Activated naive CD4-positive, alpha-beta T cell treated with Interleukin-2 at 50 U/mL for 16 hours (primary cell): ENCODE measurements at regions not wholly inside any gene's neighbourhood (a gene's known extent, or its start where the extent isn't known, plus 50 kb on each side); places are given as distances from the start of the nearest gene placed in this dataset.

ENCODE experiments used
- DNase-seq: peaks from one replicate; pipeline ENCODE4 v3.0.0-alpha.2; 2020

DNA sequence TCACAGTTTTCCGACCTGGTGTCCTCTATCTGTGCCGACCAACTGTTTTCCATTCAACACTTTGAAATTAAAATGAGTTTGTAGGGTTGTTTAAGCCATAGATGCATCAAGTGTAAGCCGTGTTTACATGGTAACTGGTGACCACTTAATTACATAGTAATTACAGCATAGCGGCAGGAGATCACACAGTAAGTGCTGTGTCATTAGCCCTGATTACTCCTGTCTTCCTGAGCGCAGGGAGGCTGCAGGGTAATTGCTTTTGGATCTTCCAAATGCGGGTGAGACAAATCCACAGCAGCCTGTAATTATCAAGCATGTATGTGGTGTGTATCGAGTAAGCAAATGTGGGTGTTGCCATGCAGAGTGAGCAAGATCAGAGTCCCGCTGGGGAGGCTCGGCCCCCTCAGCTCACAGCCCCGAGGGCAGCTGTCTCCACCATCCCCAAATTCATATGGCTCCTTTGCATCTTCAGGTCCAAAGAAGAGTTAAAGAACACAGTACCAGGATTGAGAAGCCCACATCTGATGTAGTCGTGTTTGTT is 71.5 kb upstream of the HDAC4 start:
- no peak for DNase-seq

DNA sequence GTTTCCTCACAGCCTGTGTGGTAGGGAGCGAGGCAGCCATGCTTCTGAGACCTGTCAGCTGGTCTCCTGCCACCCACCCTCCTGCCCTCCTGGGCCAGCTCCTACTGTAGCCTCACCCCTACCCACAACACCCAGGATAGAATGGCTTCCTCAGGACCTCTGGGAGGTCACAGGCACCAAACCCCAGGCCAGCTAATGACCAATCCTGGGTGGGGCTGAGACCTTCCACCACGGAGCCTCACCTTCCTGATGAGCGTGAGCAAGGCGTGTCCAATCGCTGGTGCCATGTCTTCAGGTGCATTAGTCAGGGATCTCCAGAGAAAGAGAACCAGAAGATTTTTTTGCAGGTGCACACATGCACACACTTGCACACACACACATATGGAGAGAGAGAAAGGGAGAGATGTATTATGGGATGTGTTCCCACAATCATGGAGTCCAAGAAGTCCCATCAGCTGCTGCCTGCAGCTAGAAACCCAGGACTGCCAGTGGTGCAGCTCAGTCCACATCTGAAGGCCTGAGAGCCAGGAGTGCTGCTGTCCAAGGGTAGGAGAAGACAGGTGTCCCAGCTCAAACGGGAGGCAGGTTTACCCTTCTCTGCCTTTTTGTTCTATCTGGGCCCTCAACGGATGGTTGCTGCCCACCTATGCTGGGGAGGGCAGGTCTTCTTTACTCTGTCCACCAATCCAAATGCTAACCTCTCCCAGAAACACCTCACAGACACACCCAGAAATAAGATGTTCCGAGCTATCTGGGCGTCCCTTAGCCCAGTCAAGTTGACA is 70.4 kb upstream of the HDAC4 start:
- DNase-seq, result no peak

DNA sequence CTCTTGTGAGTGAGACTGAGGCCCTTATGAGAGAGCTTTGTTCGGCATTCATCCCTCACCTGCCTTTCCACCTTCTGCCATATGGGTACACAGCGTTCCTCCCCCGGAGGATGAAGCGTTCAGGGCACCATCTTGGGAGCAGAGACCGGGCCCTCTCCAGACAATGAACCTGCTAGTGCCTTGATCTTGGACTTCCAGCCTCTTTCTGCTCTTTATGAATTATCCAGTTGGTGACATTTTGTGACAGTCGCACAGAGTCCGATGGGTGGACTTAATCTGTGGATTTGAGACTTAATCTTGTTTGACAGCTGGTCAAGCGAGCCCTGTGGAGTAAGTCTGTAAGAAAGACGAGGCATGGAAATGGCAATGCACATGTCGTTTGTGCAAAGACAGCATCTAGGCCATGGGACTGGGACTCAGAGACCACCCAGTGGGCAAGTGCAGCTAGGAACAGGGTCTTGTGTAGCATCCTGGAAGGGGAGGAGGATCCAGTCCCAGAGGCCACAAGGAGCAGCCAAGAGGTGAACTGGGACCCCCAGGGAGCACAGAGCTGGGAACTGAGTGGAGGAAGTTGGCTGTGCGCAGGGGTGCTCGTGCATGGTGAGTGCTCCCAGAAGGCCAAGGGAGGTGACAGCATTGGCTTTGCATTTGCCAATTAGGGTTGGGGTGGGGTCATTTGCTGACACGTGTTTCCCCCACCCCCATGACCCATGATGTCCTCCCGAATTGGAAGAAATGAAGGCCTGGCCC is 69.5 kb upstream of the HDAC4 start:
- DNase-seq, result no peak

DNA sequence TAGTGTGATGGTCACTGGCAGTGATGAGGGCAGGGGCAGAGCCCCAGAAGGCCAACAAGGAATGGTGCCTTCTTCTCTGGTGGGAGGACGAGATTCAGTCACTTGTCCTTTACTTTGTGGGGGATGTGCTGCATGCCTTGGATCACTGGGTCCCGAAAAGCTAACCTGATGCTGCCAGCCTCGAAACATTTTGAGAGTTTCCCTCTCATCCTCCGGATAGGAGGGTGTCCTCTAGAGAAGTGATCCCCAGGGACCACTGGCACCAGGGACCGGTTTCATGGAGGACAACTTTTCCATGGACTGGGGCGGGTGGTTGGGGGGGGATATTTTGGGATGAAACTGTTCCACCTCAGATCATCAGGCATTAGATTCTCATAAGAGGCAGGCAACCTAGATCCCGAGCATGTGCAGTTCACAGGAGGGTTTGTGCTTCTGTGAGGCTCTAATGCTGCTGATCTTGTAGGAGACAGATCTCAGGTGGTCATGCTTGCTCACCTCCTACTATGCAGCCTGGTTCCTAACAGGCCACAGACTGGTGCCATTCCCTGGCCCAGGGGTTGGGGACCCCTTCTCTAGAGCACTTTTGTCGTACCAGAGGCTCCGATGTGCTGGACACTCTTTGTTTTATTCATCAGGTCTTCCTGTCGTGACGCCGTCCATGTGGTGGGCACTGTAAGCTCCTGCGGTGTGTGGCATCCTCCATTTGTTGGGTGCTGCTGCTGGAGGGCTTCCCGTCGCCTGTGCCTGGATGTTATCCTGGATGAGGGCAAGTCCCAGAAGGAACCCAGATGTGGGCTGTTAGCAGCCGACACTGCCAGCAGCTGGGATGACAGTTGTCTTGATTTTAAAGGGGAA is 68.5 kb upstream of the HDAC4 start:
- no peak for DNase-seq

DNA sequence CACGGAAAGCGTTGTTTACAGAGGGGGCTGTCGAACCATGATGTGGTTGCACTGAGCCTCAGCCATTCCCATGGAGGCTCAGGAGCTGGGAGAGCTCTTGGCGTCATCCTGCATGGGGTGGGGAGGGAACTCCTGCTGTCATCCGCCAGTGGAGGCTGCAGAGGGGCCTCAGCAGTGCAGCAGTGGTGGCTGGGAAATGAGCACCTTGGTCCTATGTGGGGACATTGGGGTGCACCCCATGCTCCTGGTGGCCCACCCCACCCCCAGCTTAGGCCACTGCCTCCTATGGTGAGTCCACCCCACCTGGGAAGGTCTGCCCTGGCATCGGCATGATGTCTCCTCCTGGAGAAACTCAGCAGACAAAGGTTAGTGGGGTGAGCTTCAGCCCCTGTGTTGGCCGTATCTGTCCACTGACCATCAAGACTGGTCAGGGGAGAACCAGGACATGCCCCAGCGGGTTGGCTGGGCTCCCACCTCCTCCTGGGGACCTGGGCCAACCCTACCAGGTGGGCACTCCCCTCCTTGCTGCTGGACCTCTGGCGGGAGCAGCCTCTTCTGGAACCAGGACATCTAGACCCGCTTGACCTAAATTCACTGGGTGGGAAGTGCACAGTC is 67.8 kb upstream of the HDAC4 start:
- no peak for DNase-seq

DNA sequence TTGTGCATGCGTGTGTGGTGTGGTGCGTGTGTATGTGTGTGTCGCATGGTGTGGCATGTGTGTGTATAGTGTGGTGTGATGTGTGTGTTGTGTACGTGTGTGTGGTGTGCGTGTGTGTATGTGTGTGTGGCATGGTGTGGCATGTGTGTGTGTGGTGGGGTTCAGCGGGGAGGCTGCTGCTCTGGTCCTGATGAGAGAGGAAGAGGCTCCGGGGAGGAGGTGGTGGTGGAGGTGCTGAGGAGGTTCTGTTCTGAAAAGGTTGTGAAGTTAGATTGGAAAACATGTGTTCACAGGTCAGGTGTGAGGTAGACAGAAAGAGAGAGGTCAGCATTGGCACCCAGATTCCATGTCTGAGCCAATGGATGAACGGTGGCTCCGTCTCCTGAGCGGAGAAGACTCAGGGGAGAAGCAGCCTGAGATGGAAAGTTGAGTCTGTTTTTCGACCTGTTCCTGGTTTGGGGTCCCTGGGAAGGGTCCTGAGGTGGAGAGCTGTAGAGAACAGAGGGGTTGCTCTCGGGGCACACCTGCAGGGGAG is 67.2 kb upstream of the HDAC4 start:
- DNase-seq, result no peak

DNA sequence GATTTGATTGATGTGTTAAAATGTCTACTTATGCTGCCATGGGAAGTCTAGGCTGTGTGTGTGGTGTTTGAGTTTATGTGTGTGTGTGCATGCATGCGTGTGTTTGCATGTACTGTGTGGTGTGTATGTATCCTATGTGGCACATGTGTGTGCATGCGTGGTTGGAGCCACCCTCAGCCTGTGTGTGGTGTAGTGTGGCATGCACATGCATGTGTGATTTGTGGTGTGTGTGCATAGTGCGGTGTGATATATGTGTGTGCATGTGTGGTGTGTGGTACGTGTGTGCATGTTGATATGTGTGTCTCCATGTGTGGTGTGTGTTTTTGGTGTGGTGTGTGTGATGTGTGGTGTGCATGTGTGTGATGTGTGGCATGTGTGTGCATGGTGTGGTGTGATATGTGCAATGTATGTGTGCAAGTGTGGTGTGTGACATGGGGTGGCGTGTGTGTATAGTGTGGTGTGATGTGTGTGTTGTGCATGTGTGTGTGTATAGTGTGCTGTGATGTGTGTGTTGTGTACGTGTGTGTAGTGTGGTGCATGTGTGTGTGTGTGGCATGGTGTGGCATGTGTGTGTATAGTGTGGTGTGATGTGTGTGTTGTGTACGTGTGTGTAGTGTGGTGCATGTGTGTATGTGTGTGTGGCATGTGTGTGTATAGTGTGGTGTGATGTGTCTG is 66.6 kb upstream of the HDAC4 start:
- no peak for DNase-seq

DNA sequence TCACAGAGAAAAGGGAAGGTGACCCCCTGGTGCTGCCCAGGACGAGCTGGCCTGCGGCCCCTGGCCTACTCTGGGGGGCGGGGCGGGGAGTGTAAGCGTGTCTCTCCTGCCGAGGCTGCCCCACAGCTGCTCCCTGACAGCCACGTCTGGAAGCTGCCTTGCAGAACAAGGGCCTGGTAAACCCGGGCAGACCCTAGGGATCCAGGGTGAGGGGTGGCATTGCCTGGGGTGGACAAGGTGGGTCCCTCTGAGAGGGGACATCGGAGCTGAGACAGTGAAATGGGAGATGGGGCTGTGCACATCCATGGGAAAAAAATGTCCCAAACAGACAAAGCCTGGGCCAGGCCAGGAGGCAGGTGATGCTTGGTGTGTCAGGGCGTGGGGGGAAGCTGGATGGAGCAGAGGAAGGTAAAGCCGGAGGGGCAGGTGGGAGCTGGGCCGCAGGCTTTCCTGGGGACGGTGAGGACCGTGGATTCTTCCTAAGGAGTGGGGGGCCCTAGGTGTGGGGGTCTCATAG is 66.0 kb upstream of the HDAC4 start:
- no peak for DNase-seq

DNA sequence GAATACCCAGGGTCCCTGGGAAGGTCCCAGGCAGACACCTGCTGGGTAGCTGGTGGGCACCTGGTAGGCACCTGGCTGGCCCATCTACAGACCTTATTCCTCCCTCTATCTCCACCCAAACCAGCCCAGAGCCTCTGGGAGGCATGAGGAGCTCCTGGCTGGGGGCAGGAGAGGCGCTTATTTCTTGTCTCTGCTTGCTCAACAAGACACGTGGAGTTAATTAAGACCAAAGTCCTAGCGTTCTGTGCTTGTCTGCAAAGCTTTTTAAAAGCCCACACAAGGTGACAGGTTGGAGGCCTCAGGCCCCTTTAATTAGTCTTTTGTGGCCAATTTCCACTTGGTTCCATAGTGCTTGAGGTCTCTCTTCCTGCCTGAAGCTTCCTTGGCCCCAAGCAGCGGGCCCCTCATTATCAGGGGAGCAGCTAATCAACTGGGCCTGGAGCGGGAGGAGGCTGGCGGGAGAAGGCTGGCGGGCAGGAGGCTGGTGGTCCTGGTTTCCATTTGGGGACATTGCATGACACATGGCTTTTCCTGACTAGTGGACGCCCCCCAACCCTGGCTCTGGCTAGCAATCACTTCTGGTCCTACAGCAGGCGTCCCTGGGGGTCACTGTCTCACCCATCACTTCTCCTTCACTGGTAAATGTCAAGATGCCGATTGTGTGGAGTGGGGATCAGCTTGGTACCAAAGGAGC is 65.4 kb upstream of the HDAC4 start:
- no peak for DNase-seq

DNA sequence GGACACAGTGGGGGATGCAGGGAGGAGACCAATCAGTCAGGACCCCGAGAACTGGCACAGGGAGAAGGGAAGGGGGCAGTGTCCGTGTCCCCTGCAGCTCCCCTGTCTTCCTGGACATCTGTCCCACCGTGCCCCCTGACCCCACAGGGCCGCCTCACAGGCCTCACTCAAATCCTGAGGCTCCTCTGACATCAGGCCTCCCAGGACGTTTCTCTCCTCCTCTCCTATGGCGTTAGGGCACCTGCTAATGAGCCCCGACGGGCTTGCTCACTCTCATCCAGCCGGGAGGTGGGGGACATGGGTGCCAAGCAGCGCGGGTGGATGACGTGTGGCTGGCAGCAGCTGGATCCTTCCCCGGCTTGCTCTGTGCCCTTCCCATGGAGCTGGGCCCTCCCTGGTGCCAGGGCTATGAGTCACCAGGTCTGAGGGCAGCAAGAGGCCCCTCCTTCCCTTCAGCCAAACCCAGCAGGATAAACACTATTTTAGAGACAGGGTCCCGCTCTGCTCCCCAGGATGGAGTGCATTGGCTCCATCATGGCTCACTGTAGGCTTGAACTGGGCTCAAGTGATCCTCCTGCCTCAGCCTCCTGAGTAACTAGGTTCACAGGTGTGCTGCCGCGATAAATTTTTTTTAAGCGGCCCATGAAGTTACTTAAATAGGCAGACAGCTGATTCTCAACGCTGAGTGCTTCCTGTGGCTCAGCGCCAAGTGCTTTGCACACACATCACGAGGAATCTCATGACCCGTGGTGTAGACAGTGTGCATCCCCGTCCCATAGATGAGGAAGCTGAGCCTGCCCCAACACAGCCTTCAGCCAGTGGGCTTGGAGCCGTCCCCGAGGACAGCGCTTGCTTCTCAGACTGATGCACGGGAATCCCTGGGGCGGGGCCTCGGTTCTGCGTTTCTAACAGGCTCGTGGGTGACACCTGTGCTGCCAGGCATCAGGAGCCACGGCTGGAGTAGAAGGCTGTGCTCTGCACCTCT is 64.5 kb upstream of the HDAC4 start:
- DNase-seq, result no peak

DNA sequence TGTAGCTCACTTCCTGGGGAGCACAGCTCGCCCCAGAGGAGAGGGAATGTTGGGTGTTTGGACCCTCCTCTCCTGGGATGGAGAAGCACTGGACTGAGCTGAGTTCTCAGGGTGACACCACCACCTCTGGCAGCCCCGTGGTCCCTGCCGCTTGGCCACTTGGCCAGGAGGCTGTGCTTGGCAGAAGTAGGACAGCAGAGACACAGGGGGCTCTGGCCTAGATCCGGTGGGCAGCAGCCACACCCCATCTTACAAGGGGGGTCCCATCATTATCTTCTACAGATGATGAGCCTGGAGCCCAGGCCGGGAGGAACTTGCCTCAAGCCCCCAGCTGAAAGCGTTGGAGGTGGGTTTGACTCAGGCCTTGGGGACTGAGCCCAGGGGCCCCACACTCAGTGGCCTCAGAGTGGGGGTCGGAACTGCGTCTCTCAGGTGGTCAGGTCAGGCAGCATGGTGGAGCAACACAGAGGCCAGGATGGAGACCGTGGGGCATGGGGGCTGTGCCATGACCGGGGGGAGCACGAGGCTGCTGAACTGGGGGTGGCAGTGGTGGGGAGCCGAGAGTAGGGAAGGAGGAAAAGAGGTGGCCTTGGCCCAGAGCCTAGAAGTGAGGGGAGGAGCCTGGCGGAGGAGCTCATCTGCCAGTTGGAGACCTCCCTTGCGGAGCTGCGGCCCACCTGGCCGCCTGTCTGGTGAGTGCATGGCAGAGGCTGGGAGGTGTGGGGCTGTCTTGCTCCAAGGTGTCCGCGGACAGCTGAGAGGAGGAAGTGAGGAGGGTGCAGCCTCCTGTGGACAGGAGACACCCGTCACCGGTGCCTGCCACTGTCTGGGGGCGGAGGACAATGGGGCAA is 63.6 kb upstream of the HDAC4 start:
- DNase-seq, result no peak

DNA sequence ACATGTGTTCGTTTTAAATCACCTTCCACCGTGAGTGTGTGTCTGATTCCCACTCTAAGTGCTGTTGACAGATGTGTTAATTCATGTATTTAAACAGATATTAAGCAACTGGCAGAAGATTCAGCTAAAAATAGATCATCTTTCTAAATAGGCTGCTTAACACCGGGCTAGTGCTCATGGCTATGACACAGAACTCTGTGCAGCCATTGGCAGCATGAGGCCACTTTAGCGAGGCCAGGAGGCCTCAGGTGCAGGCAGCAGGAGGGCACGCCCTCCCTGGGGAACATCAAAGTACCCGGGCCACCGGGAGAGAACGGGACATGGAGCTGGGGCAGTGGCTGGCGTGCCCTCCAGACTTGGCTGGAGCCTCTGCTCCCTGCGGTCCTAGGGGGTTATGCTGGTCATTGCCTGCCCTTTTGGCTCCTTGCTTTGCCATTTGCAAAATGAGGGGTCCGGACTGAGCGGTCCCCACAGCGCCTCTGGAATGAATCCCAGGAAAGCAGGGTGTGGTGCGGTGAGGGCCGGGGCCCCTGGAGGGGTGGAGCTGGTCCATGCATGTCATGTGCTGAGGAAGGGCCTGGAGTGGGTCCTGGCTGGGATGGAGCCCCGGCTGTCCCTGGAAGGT is 62.8 kb upstream of the HDAC4 start:
- no peak for DNase-seq

DNA sequence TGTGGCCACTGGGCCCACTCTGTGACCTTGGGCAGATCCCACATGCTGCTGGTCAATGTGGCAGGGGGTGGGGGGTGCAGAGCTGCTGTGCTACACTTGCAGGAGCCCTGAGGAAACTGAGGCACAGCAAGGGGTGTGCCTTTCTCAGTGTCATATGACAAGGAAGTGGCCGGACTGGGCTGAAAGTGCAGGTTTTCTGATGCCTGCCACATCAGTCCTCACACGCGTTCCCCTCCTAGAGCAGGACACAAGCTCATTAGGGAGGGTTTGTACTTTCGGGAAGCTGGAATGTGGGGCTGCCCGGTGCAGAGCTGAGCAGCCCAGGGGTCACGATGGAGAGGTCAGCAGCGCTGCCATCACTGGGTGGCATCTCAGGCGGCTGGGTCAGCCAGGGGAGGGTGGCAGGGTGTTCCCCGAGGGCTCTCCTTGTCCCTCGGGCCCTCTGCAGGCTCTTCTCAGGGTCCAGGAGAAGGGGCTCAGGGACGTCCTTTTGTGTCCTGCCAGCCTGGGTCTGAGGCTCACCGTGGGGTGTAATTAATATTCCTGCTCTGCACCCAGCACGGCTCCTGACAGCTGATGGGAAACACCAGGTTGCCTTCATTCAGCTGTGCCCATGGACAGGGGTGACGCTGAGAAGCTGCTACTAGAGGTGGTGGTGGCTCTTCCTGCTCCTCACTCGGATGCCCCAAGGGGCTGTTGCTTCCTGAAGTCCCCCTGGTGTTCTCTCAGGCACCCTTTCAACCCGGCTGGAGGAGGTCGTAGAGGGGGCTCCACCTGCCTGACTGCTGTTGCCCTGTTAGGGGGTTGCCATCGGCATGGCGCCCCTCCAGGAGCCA is 62.1 kb upstream of the HDAC4 start:
- no peak for DNase-seq

DNA sequence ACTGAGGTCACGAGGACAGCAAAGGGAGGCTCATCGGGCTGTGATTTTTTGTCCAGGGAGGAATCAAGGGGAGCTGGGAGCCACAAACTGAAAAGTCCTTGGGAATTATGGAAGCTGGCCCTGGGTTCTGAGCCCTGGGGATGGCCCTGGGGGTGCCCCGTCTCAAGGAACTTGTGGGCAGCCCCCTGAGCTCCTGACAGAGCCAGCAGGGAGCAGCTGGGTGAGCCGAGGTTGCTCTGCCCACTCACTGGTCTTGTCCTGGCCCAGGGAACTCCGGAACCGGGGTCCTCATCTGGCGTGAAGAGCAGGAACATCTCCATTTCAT is 61.3 kb upstream of the HDAC4 start:
- DNase-seq, result no peak

DNA sequence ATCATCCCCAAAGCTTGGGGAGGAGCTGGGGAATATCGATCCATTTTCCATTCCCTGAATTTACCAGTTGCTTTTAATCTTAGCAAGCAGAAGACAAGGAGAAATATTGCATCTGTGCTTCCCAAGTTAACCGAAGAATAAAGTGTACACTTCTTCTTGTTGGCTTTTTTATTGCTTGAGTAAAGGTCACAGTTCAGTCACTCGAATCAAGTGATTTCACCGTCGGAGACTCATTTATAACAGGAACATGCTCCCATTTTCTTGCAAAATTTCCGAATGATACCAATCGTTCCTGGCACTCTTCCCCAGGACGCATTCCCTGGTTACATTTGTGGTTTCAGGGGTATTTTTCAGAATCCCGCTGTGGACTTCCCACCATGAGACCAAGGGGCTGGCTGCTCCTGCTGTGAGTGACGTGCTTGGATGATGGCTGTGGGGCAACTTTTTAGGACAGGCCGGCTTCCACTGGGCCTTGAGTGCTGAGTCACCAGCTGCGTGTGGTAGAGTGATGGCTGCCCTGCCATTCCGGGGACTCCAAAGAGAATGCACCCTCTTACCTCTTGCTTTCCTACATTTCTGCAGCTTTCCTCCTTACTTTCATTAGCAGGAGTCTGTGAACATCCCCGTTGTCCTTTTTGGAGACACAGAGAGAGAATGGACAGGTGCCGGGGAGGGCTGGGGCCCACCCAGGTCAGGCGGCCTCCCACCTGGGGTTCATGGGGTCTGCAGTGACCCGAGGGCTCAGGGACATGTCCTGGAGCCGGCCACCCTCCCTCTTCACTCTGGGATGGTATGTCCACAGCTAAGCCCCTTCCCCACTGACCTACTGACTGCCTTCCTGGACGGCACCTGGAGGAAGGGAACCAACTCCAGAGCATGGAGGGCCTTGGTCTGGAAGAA is 60.7 kb upstream of the HDAC4 start:
- DNase-seq, result no peak

DNA sequence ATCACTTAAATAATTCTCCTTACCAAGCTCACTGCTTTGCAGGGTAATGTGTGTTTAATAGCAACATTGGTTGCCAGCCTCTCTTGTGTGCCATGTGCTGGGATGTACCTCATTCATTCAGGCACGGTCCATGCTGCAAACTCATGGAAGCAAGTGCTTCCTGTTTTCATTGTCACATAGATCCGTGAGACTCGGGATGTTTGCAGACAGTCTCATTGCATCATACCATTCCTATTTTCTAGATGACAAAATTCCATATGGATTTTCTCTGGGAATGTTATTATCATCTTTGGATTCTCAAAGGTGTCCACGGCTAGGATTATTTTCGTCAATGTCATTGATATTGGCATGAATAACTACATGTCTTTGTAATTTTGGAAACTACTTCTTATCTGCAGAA is 60.0 kb upstream of the HDAC4 start:
- DNase-seq, result no peak
